ENCODE measurements at regions not wholly inside any gene's neighbourhood (a gene's known extent, or its start where the extent isn't known, plus 50 kb on each side); places are given as distances from the start of the nearest gene placed in this dataset.

DNA sequence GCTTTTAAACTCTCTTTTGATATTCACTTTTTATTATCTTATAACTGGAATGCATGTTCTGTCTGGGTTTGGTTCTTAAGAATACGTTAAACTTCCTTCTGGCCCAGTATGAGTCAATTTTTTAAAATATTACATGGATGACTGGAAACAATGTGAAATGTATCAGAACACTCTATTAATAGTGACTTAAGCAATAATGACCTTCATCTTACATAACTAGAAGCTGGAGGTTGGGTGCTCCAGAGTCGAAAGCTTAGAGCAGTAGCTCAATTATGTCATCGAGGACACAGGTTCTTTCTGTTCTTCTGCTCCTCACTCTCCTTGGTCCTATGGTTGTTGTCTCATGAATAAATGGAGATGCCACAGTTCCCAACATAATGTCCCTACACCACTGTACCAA is 91.6 kb upstream of the FOXD3 start:
- no peak for FAIRE-seq

GRCh38 chr1:63238721-63239120 is 83.6 kb upstream of the FOXD3 start:
- DNase-seq (ENCODE audit: insufficient read length, low spot score) = no peak
- no peak for FAIRE-seq
- TF ChIP-seq, protein P1, sequence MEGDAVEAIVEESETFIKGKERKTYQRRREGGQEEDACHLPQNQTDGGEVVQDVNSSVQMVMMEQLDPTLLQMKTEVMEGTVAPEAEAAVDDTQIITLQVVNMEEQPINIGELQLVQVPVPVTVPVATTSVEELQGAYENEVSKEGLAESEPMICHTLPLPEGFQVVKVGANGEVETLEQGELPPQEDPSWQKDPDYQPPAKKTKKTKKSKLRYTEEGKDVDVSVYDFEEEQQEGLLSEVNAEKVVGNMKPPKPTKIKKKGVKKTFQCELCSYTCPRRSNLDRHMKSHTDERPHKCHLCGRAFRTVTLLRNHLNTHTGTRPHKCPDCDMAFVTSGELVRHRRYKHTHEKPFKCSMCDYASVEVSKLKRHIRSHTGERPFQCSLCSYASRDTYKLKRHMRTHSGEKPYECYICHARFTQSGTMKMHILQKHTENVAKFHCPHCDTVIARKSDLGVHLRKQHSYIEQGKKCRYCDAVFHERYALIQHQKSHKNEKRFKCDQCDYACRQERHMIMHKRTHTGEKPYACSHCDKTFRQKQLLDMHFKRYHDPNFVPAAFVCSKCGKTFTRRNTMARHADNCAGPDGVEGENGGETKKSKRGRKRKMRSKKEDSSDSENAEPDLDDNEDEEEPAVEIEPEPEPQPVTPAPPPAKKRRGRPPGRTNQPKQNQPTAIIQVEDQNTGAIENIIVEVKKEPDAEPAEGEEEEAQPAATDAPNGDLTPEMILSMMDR (IDR thresholded peaks at IDR 0.05; ENCODE audit: insufficient read depth, missing control alignments) = no peak

More for the DNA sequence above, 91.6 kb upstream of the FOXD3 start:
- TF ChIP-seq, protein P1 (IDR thresholded peaks at IDR 0.05; ENCODE audit: insufficient read depth, missing control alignments) = no peak
- DNase-seq (ENCODE audit: insufficient read length, low spot score) = no peak

DNA sequence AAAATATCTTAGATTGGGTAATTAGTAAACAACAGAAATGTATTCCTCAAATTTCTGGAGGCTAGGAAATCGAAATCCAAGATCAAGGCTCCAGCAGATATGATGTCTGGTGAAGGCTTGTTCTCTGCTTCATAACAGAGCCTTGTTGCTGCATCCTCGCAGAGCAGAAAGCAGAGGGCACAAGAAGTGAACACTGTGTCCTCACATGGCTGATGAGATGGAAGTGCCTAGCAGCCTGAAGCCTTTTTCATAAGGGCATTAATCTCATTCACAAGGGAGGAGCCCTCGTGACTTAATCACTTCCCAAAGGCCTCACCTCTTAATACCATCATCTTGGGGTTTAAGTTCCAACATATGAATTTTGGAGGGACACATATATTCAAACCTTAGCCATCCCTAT is 77.2 kb upstream of the FOXD3 start:
- TF ChIP-seq, protein P1 (IDR thresholded peaks at IDR 0.05; ENCODE audit: insufficient read depth, missing control alignments) = no peak
- FAIRE-seq (no peak), DNase-seq (ENCODE audit: insufficient read length, low spot score) (no peak)

DNA sequence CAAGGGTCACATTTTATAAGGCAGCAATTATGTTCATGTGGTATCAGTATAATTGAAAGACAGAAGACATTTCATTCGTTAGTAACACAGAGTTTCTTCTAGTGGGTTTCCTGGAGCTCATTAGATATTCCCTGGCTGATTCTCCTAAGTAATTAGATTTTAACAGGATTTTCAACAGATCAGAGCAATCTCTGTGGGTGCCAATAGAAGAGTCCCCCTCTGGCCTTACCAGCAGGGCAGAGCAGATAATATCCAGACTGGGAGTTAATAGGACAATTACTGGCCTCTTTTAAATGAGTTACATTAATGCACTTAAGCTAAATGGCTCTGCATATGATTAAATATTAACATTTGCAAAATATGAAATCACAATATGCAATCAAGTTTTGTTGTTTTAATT is 74.2 kb upstream of the FOXD3 start:
- DNase-seq (ENCODE audit: insufficient read length, low spot score) (peak; percentile 27), FAIRE-seq (peak; percentile 95)
- TF ChIP-seq, protein P1 (IDR thresholded peaks at IDR 0.05; ENCODE audit: insufficient read depth, missing control alignments) = no peak

DNA sequence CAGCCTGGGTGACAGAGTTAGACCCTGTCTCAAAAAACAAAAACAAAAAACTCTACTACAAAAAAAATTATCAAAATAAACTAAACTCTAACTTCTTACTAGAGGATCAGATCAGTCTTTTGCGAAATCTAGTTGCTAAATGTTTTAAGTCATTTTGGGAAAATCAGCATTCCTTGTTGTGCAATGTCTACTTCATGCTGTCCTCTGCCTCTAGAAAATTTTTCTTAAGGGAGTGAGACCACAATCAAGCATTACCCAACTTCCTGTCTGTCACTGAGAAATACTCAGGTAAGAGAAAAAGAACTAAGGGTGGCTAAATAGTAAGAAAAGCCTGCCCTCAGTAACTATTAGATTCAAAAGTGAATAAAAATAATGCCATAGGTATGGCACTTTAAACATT is 67.2 kb upstream of the FOXD3 start:
- no peak for DNase-seq (ENCODE audit: insufficient read length, low spot score)
- FAIRE-seq = no peak
- TF ChIP-seq, protein P1 (IDR thresholded peaks at IDR 0.05; ENCODE audit: insufficient read depth, missing control alignments) = no peak

DNA sequence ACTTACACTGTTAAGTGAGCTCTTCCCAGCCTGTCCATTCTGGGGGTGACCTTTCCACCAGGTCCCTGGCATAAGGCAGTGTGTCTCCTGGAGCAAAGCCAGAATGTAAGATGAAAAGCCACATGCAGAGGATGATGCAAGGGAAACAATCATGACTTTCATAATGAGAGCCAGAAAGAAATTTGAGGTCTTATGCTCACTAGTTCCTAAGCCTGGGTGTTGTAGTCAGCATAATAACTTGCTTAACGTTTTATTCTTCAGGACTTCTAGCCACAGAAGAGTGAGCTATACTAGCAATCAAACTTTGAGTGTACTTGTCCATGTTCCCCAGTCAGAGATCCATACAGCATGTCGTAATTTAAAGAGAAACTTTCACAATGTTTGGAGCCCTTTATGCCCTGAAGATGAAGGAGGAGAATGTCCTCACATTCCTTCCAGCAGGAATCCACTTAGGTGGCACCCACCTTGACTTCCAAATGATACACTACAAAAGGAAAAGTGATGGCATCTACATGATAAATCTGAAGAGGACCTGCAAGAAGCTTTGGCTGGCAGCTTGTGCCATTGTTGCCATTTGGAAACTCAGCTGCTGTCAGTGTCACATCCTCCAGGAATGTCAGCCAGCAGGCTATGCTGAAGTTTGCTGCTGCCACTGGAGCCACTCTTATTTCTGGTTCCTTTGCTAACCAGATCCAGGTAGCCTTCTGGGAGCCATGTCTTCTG is 60.5 kb upstream of the FOXD3 start:
- DNase-seq (ENCODE audit: insufficient read length, low spot score) = no peak
- TF ChIP-seq, protein P1 (IDR thresholded peaks at IDR 0.05; ENCODE audit: insufficient read depth, missing control alignments) = no peak
- FAIRE-seq = no peak

GRCh38 chr1:63262459-63262770 is 60.0 kb upstream of the FOXD3 start:
- TF ChIP-seq, protein P1 (IDR thresholded peaks at IDR 0.05; ENCODE audit: insufficient read depth, missing control alignments) = no peak
- DNase-seq (ENCODE audit: insufficient read length, low spot score) (no peak), FAIRE-seq (no peak)

Data from D721Med (cell line).